Hepatocyte (in vitro differentiated cells): ENCODE measurements at regions not wholly inside any gene's neighbourhood (a gene's known extent, or its start where the extent isn't known, plus 50 kb on each side); places are given as distances from the start of the nearest gene placed in this dataset.

ENCODE experiments used
- DNase-seq: peaks from one replicate; pipeline ENCODE4 v3.0.0-alpha.2; 2016; ENCODE audit warnings: low spot score
- H2AFZ ChIP-seq: fragments of 200-600 bp; sonication (generic); 2 replicates; pipeline ENCODE4 v1.6.0; 2016; ENCODE audit warnings: antibody characterized with exemption, mild to moderate bottlenecking
- H3K27ac ChIP-seq: fragments of 200-600 bp; sonication (generic); 2 replicates; pipeline ENCODE4 v1.5.1; 2016; ENCODE audit warnings: mild to moderate bottlenecking
- H3K27me3 ChIP-seq: fragments of 200-600 bp; sonication (generic); 2 replicates; pipeline ENCODE4 v1.6.1; 2016
- H3K36me3 ChIP-seq: fragments of 200-600 bp; sonication (generic); replicated peaks from 2 replicates; pipeline ENCODE4 v1.5.1; 2016; ENCODE audit warnings: low read depth; ENCODE audit not compliant: insufficient read depth
- H3K4me1 ChIP-seq: fragments of 200-600 bp; sonication (generic); 2 replicates; pipeline ENCODE4 v1.5.1; 2016; ENCODE audit warnings: mild to moderate bottlenecking, moderate library complexity; ENCODE audit not compliant: insufficient read depth
- H3K4me2 ChIP-seq: fragments of 200-600 bp; sonication (generic); 2 replicates; pipeline ENCODE4 v1.6.0; 2016
- H3K4me3 ChIP-seq: fragments of 200-600 bp; sonication (generic); 2 replicates; pipeline ENCODE4 v1.5.1; 2016; ENCODE audit warnings: mild to moderate bottlenecking
- H3K79me2 ChIP-seq: fragments of 200-600 bp; sonication (generic); 2 replicates; pipeline ENCODE4 v1.6.0; 2017; ENCODE audit warnings: mild to moderate bottlenecking
- H3K9me2 ChIP-seq: fragments of 200-600 bp; sonication (generic); replicated peaks from 2 replicates; pipeline ENCODE4 v1.6.0; 2017; ENCODE audit warnings: mild to moderate bottlenecking; ENCODE audit not compliant: insufficient read depth
- H3K9me3 ChIP-seq: fragments of 200-600 bp; sonication (generic); 2 replicates; pipeline ENCODE4 v1.5.1; 2016; ENCODE audit warnings: low read depth, mild to moderate bottlenecking
- H4K20me1 ChIP-seq: fragments of 200-600 bp; sonication (generic); 2 replicates; pipeline ENCODE4 v1.6.0; 2016; ENCODE audit warnings: mild to moderate bottlenecking; ENCODE audit not compliant: insufficient read depth, poor library complexity, severe bottlenecking
- CTCF ChIP-seq: fragments of 200-600 bp; sonication (generic); IDR thresholded peaks from 2 replicates; pipeline ENCODE4 v1.5.1; 2016; ENCODE audit warnings: antibody characterized with exemption, mild to moderate bottlenecking; ENCODE audit not compliant: poor library complexity
- EZH2 ChIP-seq: fragments of 200-600 bp; sonication (generic); IDR thresholded peaks from 2 replicates; pipeline ENCODE4 v1.6.1; 2016; ENCODE audit warnings: antibody characterized with exemption, mild to moderate bottlenecking, borderline replicate concordance
- EZH2phosphoT487 ChIP-seq: fragments of 200-600 bp; sonication (generic); IDR thresholded peaks from one replicate; pipeline ENCODE4 v1.6.1; 2018; ENCODE audit warnings: antibody characterized with exemption, mild to moderate bottlenecking, low read depth, moderate library complexity; ENCODE audit not compliant: unreplicated experiment, severe bottlenecking
- WGBS: methylation state at CpG from one replicate; pipeline ENCODE4 v1.1.6; 2016; ENCODE audit warnings: low lambda C conversion rate; ENCODE audit errors: missing lambda C conversion rate; 5-methylcytosine and 5-hydroxymethylcytosine counted together

- 36% methylated on average over 5 of the region's 5 CpGs for WGBS
- no peaks in the 10 kb centered on the region for H4K20me1 ChIP-seq
- DNase-seq: no peak
- H3K36me3 ChIP-seq: no peaks in the 10 kb centered on the region
- no peak overlapping the region for H2AFZ ChIP-seq
- H3K4me3 ChIP-seq: no peak overlapping the region
- H3K9me2 ChIP-seq: no peaks in the 10 kb centered on the region
- no peak overlapping the region for H3K4me2 ChIP-seq
- no peak overlapping the region for H3K27ac ChIP-seq
- no peaks in the 10 kb centered on the region for H3K9me3 ChIP-seq
- TF ChIP-seq CTCF (no peak), EZH2phosphoT487 (no peak), EZH2 (no peak)
- H3K27me3 ChIP-seq: no peaks in the 10 kb centered on the region
- no peaks in the 10 kb centered on the region for H3K4me1 ChIP-seq
- H3K79me2 ChIP-seq: no peaks in the 10 kb centered on the region
Measured at GRCh38 chr3:182445576-182445975, 347.7 kb upstream of the ATP11B start.

GRCh38 chr3:182450942-182451787 lies 342.1 kb upstream of the ATP11B start:
- H3K36me3 ChIP-seq: no peaks in the 10 kb centered on the region
- H3K79me2 ChIP-seq: no peaks in the 10 kb centered on the region
- DNase-seq: no peak

GRCh38 chr3:182451871-182452270 lies 341.4 kb upstream of the ATP11B start:
- no peaks in the 10 kb centered on the region for H3K79me2 ChIP-seq
- no peaks in the 10 kb centered on the region for H3K9me3 ChIP-seq
- H3K27ac ChIP-seq: no peak overlapping the region
- no peak overlapping the region for H3K4me3 ChIP-seq
- TF ChIP-seq EZH2phosphoT487 (no peak), EZH2 (no peak), CTCF (no peak)
- H3K36me3 ChIP-seq: no peaks in the 10 kb centered on the region
- H3K9me2 ChIP-seq: no peaks in the 10 kb centered on the region
- H4K20me1 ChIP-seq: no peaks in the 10 kb centered on the region
- 64% methylated on average over 2 of the region's 2 CpGs for WGBS
- H3K4me1 ChIP-seq: no peaks in the 10 kb centered on the region
- DNase-seq: no peak
- H3K4me2 ChIP-seq: no peak overlapping the region
- H3K27me3 ChIP-seq: no peaks in the 10 kb centered on the region
- no peak overlapping the region for H2AFZ ChIP-seq

More at GRCh38 chr3:182450942-182451787, 342.1 kb upstream of the ATP11B start:
- Histone ChIP-seq H3K9me2 (no peaks in the 10 kb centered on the region), H4K20me1 (no peaks in the 10 kb centered on the region), H3K4me3 (no peak overlapping the region), H3K27ac (no peak overlapping the region), H3K27me3 (no peaks in the 10 kb centered on the region), H3K4me2 (no peak overlapping the region), H2AFZ (no peak overlapping the region), H3K4me1 (no peaks in the 10 kb centered on the region), H3K9me3 (no peaks in the 10 kb centered on the region)
- TF ChIP-seq EZH2 (no peak), EZH2phosphoT487 (no peak), CTCF (no peak)
- 70% methylated on average over 6 of the region's 6 CpGs for WGBS
